ENCODE measurements at regions not wholly inside any gene's neighbourhood (a gene's known extent, or its start where the extent isn't known, plus 50 kb on each side); places are given as distances from the start of the nearest gene placed in this dataset.

- no peak for DNase-seq (ENCODE audit: low read depth in 1 of 2, low spot score in 1 of 2)
- Histone ChIP-seq H3K27ac (no peak overlapping the region), H3K9me3 (no peaks in the 10 kb centered on the region), H3K4me1 (no peaks in the 10 kb centered on the region), H3K4me2 (no peak overlapping the region), H3K4me3 (no peak overlapping the region)
- no peak for TF ChIP-seq RNF2 (IDR thresholded peaks at IDR 0.05; ENCODE audit: borderline replicate concordance, low read depth)
- no peak for TF ChIP-seq POLR2AphosphoS2 (conservative IDR thresholded peaks at IDR 0.05; ENCODE audit: low read length)
- no peak for TF ChIP-seq MAFK (IDR thresholded peaks at IDR 0.05; ENCODE audit: partially characterized antibody)
- no peak for TF ChIP-seq FOSL2 (IDR thresholded peaks at IDR 0.05)
- TF ChIP-seq FOSL2 (CRISPR knock-in tag; IDR thresholded peaks at IDR 0.05): no peak
- TF ChIP-seq BHLHE40 (IDR thresholded peaks at IDR 0.05; ENCODE audit: low read depth, low read length): no peak
- no peak for TF ChIP-seq CEBPB (IDR thresholded peaks at IDR 0.05)
- no peak for TF ChIP-seq MYC (IDR thresholded peaks at IDR 0.05; ENCODE audit: borderline replicate concordance, low read length)
- TF ChIP-seq USF2 (IDR thresholded peaks at IDR 0.05): no peak
- TF ChIP-seq HMGXB4 (CRISPR knock-in tag; IDR thresholded peaks at IDR 0.05; ENCODE audit: borderline replicate concordance): no peak
- TF ChIP-seq FOSB (CRISPR knock-in tag; IDR thresholded peaks at IDR 0.05): no peak
- no peak for TF ChIP-seq TFCP2L1 (CRISPR knock-in tag; IDR thresholded peaks at IDR 0.05)
- TF ChIP-seq CHD2 (IDR thresholded peaks at IDR 0.05; ENCODE audit: low read length, partially characterized antibody): no peak
- TF ChIP-seq EP300 (IDR thresholded peaks at IDR 0.05): no peak
- no peak for ATAC-seq
- ChIA-PET POLR2A (no interaction called here), CTCF (interaction anchor here (1.8 kb wide), 1 partner anchor 191 kb away, joined by 5 read pairs; no protein-coding TSS in a partner anchor)
- FAIRE-seq: no peak
- WGBS (ENCODE audit: missing lambda C conversion rate): 23% methylated on average over 3 of the region's 3 CpGs
These were observed 60.2 kb upstream of the ARHGEF26 start for GRCh38 chr3:154061001-154061370.

GRCh38 chr3:154062513-154062912 lies 58.7 kb upstream of the ARHGEF26 start:
- Histone ChIP-seq H3K9me3 (no peaks in the 10 kb centered on the region), H3K4me3 (no peak overlapping the region), H3K4me2 (no peak overlapping the region), H3K4me1 (no peaks in the 10 kb centered on the region), H3K27ac (no peak overlapping the region)
- FAIRE-seq (no peak), DNase-seq (ENCODE audit: low read depth in 1 of 2, low spot score in 1 of 2) (no peak), ATAC-seq (no peak)
- ChIA-PET POLR2A (no interaction called here), CTCF (interaction anchor here (1.8 kb wide), 1 partner anchor 190 kb away, joined by 5 read pairs; no protein-coding TSS in a partner anchor)
- TF ChIP-seq HOXB13 (CRISPR knock-in tag; IDR thresholded peaks at IDR 0.05; ENCODE audit: low read depth) (no peak), GATA3 (IDR thresholded peaks at IDR 0.05; ENCODE audit: borderline replicate concordance) (no peak), E2F6 (IDR thresholded peaks at IDR 0.05; ENCODE audit: borderline replicate concordance, low read depth) (no peak)
- WGBS (ENCODE audit: missing lambda C conversion rate): 40% methylated on average over 7 of the region's 7 CpGs

GRCh38 chr3:154071146-154071545 lies 50.0 kb upstream of the ARHGEF26 start:
- no peak for ATAC-seq
- CTCF ChIA-PET: interaction anchor here (1.2 kb wide), 1 partner anchor 183 kb away, joined by 3 read pairs; no protein-coding TSS in a partner anchor
- no peak for TF ChIP-seq FOXS1 (CRISPR knock-in tag; IDR thresholded peaks at IDR 0.05)
- TF ChIP-seq MAX (IDR thresholded peaks at IDR 0.05): no peak
- no peak for TF ChIP-seq GATA3 (IDR thresholded peaks at IDR 0.05; ENCODE audit: borderline replicate concordance)
- no peak for TF ChIP-seq CTCF (IDR thresholded peaks at IDR 0.05)
- no peak for TF ChIP-seq BCL3 (IDR thresholded peaks at IDR 0.05)
- TF ChIP-seq ZNF302 (CRISPR knock-in tag; IDR thresholded peaks at IDR 0.05): no peak
- TF ChIP-seq EHF (CRISPR knock-in tag; IDR thresholded peaks at IDR 0.05): no peak
- no peak for TF ChIP-seq NPAS2 (CRISPR knock-in tag; IDR thresholded peaks at IDR 0.05; ENCODE audit: borderline replicate concordance)
- TF ChIP-seq FOSL2 (IDR thresholded peaks at IDR 0.05): no peak
- TF ChIP-seq FOSL2 (CRISPR knock-in tag; IDR thresholded peaks at IDR 0.05): no peak
- TF ChIP-seq HES2 (IDR thresholded peaks at IDR 0.05): no peak
- no peak for TF ChIP-seq TP53 (CRISPR knock-in tag; IDR thresholded peaks at IDR 0.05)
- no peak for TF ChIP-seq USF2 (IDR thresholded peaks at IDR 0.05)
- TF ChIP-seq KDM1A (IDR thresholded peaks at IDR 0.05; ENCODE audit: low read depth): no peak
- no peak for TF ChIP-seq EHMT2 (IDR thresholded peaks at IDR 0.05; ENCODE audit: low read depth)

More at GRCh38 chr3:154071146-154071545, 50.0 kb upstream of the ARHGEF26 start:
- DNase-seq (ENCODE audit: low read depth in 1 of 2, low spot score in 1 of 2): no peak
- FAIRE-seq: no peak
- Histone ChIP-seq H3K27ac (no peak overlapping the region), H3K4me1 (no peaks in the 10 kb centered on the region), H3K9me3 (no peaks in the 10 kb centered on the region), H3K4me3 (no peak overlapping the region), H3K4me2 (no peak overlapping the region)
- 70% methylated on average over 2 of the region's 2 CpGs for WGBS (ENCODE audit: missing lambda C conversion rate)
- POLR2A ChIA-PET: no interaction called here

Data from A549 (cell line).